HG02759 (cell line): ENCODE measurements at regions not wholly inside any gene's neighbourhood (a gene's known extent, or its start where the extent isn't known, plus 50 kb on each side); places are given as distances from the start of the nearest gene placed in this dataset.
"Not testable (repeated sequence)": the region's sequence is repeated elsewhere in the genome, so short reads cannot be mapped to it uniquely, and the experiment has no call there.

Source experiments
- ATAC-seq: cut with Tn5 transposase; IDR thresholded peaks from one replicate; pipeline ENCODE4 v1.9.1; 2021; ENCODE audit warnings: mild to moderate bottlenecking, moderate library complexity; ENCODE audit not compliant: unreplicated experiment

GRCh38 chr20:19110285-19110684, 102.2 kb upstream of the SLC24A3 start:
- no peak for ATAC-seq

- no peak for ATAC-seq
Observed at GRCh38 chr20:19110881-19111460, 101.5 kb upstream of the SLC24A3 start.

GRCh38 chr20:19112828-19113227, 99.6 kb upstream of the SLC24A3 start:
- no peak for ATAC-seq

- no peak for ATAC-seq
Observed at GRCh38 chr20:19113343-19113930, 99.0 kb upstream of the SLC24A3 start.

- no peak for ATAC-seq
Observed at GRCh38 chr20:19114410-19114809, 98.0 kb upstream of the SLC24A3 start.

- no peak for ATAC-seq
Observed at GRCh38 chr20:19115581-19115980, 96.9 kb upstream of the SLC24A3 start.

GRCh38 chr20:19120011-19120410, 92.4 kb upstream of the SLC24A3 start:
- no peak for ATAC-seq

GRCh38 chr20:19120569-19120968, 91.9 kb upstream of the SLC24A3 start:
- ATAC-seq = no peak

GRCh38 chr20:19121463-19121862, 91.0 kb upstream of the SLC24A3 start:
- no peak for ATAC-seq

- ATAC-seq = no peak
Observed at GRCh38 chr20:19121916-19122315, 90.5 kb upstream of the SLC24A3 start.

- ATAC-seq = no peak
Observed at GRCh38 chr20:19122395-19122794, 90.0 kb upstream of the SLC24A3 start.

- ATAC-seq = no peak
Observed at GRCh38 chr20:19125508-19125907, 86.9 kb upstream of the SLC24A3 start.

- no peak for ATAC-seq
Observed at GRCh38 chr20:19129306-19129705, 83.1 kb upstream of the SLC24A3 start.

- no peak for ATAC-seq
Observed at GRCh38 chr20:19129976-19130612, 82.3 kb upstream of the SLC24A3 start.

- no peak for ATAC-seq
Observed at GRCh38 chr20:19130613-19130984, 81.8 kb upstream of the SLC24A3 start.

GRCh38 chr20:19137641-19138040, 74.8 kb upstream of the SLC24A3 start:
- ATAC-seq = no peak

- ATAC-seq = no peak
Observed at GRCh38 chr20:19138758-19139157, 73.7 kb upstream of the SLC24A3 start.

- ATAC-seq = not testable (repeated sequence)
Observed at GRCh38 chr20:19139584-19139983, 72.9 kb upstream of the SLC24A3 start.

- no peak for ATAC-seq
Observed at GRCh38 chr20:19141998-19142397, 70.4 kb upstream of the SLC24A3 start.

- no peak for ATAC-seq
Observed at GRCh38 chr20:19143890-19144289, 68.6 kb upstream of the SLC24A3 start.

- ATAC-seq = no peak
Observed at GRCh38 chr20:19161336-19161735, 51.1 kb upstream of the SLC24A3 start.
